Activated CD8-positive, alpha-beta memory T cell treated with anti-CD3 and anti-CD28 coated beads, Interleukin-2, amount 50 U/mL, for 24 hours (primary cell): ENCODE measurements at regions not wholly inside any gene's neighbourhood (a gene's known extent, or its start where the extent isn't known, plus 50 kb on each side); places are given as distances from the start of the nearest gene placed in this dataset.
"Not testable (repeated sequence)": the region's sequence is repeated elsewhere in the genome, so short reads cannot be mapped to it uniquely, and the experiment has no call there.

Source experiments
- DNase-seq: peaks from one replicate; pipeline ENCODE4 v3.0.0-alpha.2; 2020; ENCODE audit errors: extremely low read depth

- DNase-seq = no peak
These were observed 63.8 kb upstream of the ENPP6 start for GRCh38 chr4:184281231-184282139.

GRCh38 chr4:184280591-184281071 is 63.0 kb upstream of the ENPP6 start:
- no peak for DNase-seq

GRCh38 chr4:184280137-184280536 is 62.5 kb upstream of the ENPP6 start:
- no peak for DNase-seq

GRCh38 chr4:184279496-184280061 is 61.9 kb upstream of the ENPP6 start:
- no peak for DNase-seq

GRCh38 chr4:184277769-184278168 is 60.1 kb upstream of the ENPP6 start:
- DNase-seq = not testable (repeated sequence)

- not testable (repeated sequence) for DNase-seq
These were observed 59.3 kb upstream of the ENPP6 start for GRCh38 chr4:184277010-184277409.

- DNase-seq = not testable (repeated sequence)
These were observed 58.7 kb upstream of the ENPP6 start for GRCh38 chr4:184276346-184276745.

- DNase-seq = no peak
These were observed 58.1 kb upstream of the ENPP6 start for GRCh38 chr4:184275766-184276165.

GRCh38 chr4:184274286-184274951 is 56.7 kb upstream of the ENPP6 start:
- no peak for DNase-seq

- DNase-seq = no peak
These were observed 55.8 kb upstream of the ENPP6 start for GRCh38 chr4:184273166-184274147.

- DNase-seq = no peak
These were observed 53.2 kb upstream of the ENPP6 start for GRCh38 chr4:184270808-184271413.

- no peak for DNase-seq
These were observed 52.3 kb upstream of the ENPP6 start for GRCh38 chr4:184269879-184270430.

- no peak for DNase-seq
These were observed 51.0 kb upstream of the ENPP6 start for GRCh38 chr4:184268584-184269160.

GRCh38 chr4:184267673-184268583 is 50.3 kb upstream of the ENPP6 start:
- DNase-seq = peak; percentile 46
